ENCODE measurements at regions not wholly inside any gene's neighbourhood (a gene's known extent, or its start where the extent isn't known, plus 50 kb on each side); places are given as distances from the start of the nearest gene placed in this dataset.

DNA sequence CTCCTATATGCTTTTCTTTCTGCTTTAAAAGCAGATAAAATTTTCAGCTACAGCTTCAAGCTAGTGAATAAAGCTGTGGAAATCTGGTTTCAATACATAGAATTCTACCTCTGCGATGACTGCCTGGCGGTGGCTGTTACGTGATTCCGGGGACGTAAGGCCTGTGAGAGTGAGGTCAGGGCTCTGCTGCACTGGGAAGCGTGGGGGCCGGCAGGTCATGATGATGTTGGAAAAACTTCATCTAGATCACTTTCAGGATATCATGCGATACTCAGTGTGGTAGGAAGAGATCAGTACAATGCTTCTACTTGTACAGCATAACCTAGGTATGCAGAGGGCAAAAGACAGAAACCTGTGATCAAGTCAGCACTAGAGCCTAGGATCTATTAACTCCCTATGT lies 546.8 kb upstream of the B3GAT1 start (continued):
- TF ChIP-seq, protein P1, sequence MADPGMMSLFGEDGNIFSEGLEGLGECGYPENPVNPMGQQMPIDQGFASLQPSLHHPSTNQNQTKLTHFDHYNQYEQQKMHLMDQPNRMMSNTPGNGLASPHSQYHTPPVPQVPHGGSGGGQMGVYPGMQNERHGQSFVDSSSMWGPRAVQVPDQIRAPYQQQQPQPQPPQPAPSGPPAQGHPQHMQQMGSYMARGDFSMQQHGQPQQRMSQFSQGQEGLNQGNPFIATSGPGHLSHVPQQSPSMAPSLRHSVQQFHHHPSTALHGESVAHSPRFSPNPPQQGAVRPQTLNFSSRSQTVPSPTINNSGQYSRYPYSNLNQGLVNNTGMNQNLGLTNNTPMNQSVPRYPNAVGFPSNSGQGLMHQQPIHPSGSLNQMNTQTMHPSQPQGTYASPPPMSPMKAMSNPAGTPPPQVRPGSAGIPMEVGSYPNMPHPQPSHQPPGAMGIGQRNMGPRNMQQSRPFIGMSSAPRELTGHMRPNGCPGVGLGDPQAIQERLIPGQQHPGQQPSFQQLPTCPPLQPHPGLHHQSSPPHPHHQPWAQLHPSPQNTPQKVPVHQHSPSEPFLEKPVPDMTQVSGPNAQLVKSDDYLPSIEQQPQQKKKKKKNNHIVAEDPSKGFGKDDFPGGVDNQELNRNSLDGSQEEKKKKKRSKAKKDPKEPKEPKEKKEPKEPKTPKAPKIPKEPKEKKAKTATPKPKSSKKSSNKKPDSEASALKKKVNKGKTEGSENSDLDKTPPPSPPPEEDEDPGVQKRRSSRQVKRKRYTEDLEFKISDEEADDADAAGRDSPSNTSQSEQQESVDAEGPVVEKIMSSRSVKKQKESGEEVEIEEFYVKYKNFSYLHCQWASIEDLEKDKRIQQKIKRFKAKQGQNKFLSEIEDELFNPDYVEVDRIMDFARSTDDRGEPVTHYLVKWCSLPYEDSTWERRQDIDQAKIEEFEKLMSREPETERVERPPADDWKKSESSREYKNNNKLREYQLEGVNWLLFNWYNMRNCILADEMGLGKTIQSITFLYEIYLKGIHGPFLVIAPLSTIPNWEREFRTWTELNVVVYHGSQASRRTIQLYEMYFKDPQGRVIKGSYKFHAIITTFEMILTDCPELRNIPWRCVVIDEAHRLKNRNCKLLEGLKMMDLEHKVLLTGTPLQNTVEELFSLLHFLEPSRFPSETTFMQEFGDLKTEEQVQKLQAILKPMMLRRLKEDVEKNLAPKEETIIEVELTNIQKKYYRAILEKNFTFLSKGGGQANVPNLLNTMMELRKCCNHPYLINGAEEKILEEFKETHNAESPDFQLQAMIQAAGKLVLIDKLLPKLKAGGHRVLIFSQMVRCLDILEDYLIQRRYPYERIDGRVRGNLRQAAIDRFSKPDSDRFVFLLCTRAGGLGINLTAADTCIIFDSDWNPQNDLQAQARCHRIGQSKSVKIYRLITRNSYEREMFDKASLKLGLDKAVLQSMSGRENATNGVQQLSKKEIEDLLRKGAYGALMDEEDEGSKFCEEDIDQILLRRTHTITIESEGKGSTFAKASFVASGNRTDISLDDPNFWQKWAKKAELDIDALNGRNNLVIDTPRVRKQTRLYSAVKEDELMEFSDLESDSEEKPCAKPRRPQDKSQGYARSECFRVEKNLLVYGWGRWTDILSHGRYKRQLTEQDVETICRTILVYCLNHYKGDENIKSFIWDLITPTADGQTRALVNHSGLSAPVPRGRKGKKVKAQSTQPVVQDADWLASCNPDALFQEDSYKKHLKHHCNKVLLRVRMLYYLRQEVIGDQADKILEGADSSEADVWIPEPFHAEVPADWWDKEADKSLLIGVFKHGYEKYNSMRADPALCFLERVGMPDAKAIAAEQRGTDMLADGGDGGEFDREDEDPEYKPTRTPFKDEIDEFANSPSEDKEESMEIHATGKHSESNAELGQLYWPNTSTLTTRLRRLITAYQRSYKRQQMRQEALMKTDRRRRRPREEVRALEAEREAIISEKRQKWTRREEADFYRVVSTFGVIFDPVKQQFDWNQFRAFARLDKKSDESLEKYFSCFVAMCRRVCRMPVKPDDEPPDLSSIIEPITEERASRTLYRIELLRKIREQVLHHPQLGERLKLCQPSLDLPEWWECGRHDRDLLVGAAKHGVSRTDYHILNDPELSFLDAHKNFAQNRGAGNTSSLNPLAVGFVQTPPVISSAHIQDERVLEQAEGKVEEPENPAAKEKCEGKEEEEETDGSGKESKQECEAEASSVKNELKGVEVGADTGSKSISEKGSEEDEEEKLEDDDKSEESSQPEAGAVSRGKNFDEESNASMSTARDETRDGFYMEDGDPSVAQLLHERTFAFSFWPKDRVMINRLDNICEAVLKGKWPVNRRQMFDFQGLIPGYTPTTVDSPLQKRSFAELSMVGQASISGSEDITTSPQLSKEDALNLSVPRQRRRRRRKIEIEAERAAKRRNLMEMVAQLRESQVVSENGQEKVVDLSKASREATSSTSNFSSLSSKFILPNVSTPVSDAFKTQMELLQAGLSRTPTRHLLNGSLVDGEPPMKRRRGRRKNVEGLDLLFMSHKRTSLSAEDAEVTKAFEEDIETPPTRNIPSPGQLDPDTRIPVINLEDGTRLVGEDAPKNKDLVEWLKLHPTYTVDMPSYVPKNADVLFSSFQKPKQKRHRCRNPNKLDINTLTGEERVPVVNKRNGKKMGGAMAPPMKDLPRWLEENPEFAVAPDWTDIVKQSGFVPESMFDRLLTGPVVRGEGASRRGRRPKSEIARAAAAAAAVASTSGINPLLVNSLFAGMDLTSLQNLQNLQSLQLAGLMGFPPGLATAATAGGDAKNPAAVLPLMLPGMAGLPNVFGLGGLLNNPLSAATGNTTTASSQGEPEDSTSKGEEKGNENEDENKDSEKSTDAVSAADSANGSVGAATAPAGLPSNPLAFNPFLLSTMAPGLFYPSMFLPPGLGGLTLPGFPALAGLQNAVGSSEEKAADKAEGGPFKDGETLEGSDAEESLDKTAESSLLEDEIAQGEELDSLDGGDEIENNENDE (IDR thresholded peaks at IDR 0.05; ENCODE audit: insufficient replicate concordance, low read length) = no peak
- TF ChIP-seq TCF12 (IDR thresholded peaks at IDR 0.05; ENCODE audit: low read depth, low read length) (no peak), SUZ12 (IDR thresholded peaks at IDR 0.05; ENCODE audit: low read length) (no peak), SP2 (IDR thresholded peaks at IDR 0.05; ENCODE audit: low read length) (no peak), BCL11A (IDR thresholded peaks at IDR 0.05; ENCODE audit: low read depth in 2 of 2, low read length in 2 of 2) (no peak), RAD21 (IDR thresholded peaks at IDR 0.05 in 1 of 2, conservative IDR thresholded peaks at IDR 0.05 in 1 of 2; ENCODE audit: low read depth in 2 of 2, low read length in 2 of 2) (no peak), POLR2AphosphoS5 (IDR thresholded peaks at IDR 0.05; ENCODE audit: low read depth, low read length) (no peak)
